ENCODE measurements at regions not wholly inside any gene's neighbourhood (a gene's known extent, or its start where the extent isn't known, plus 50 kb on each side); places are given as distances from the start of the nearest gene placed in this dataset.
A peak's percentile ranks its signal among the peaks of the same experiment; 100 is the strongest.
"Not testable (repeated sequence)": the region's sequence is repeated elsewhere in the genome, so short reads cannot be mapped to it uniquely, and the experiment has no call there.

GRCh38 chr10:87300163-87300562 lies 57.4 kb upstream of the NUTM2D start:
- 100% methylated on average over 1 of the region's 1 CpG; no CpG with 5 or more reads in 1 of the 2 donors for WGBS, 2 donors
- ATAC-seq; H3K4me3 ChIP-seq; H3K36me3 ChIP-seq (replicated peaks in 1 of 2; ENCODE audit: insufficient read depth in 1 of 2, low read depth in 2 of 2); H3K27ac ChIP-seq; intact Hi-C loops (cut with DNase I); H3K27me3 ChIP-seq; DNase-seq; H3K9me3 ChIP-seq; H3K4me1 ChIP-seq: not testable (repeated sequence)

- intact Hi-C loops (cut with DNase I); H3K4me1 ChIP-seq; H3K36me3 ChIP-seq (replicated peaks in 1 of 2; ENCODE audit: insufficient read depth in 1 of 2, low read depth in 2 of 2); H3K9me3 ChIP-seq; H3K27me3 ChIP-seq; H3K4me3 ChIP-seq; H3K27ac ChIP-seq: not testable (repeated sequence)
- WGBS, 2 donors = 1% methylated on average over 11 of the region's 16 CpGs; no CpG with 5 or more reads in 1 of the 2 donors
- TF ChIP-seq CTCF (IDR thresholded peaks at IDR 0.05) = peak in 5 of 7 experiments; percentile 9 to 36 (median 22)
- DNase-seq (peak; percentile 40 to 61 (median 54)), ATAC-seq (peak; percentile 95)
These were observed 56.0 kb upstream of the NUTM2D start for GRCh38 chr10:87301466-87302115.

GRCh38 chr10:87302132-87302531 lies 55.4 kb upstream of the NUTM2D start:
- DNase-seq; intact Hi-C loops (cut with DNase I); H3K4me1 ChIP-seq; H3K36me3 ChIP-seq (replicated peaks in 1 of 2; ENCODE audit: insufficient read depth in 1 of 2, low read depth in 2 of 2); ATAC-seq; H3K27ac ChIP-seq; H3K27me3 ChIP-seq; H3K9me3 ChIP-seq; H3K4me3 ChIP-seq: not testable (repeated sequence)
- 94 to 96% methylated on average over 1 of the region's 3 CpGs for WGBS, 2 donors

- no CpG with 5 or more reads among the region's 4 CpGs for WGBS, 2 donors
- DNase-seq; H3K9me3 ChIP-seq; H3K27me3 ChIP-seq; H3K36me3 ChIP-seq (replicated peaks in 1 of 2; ENCODE audit: insufficient read depth in 1 of 2, low read depth in 2 of 2); H3K27ac ChIP-seq; H3K4me3 ChIP-seq; intact Hi-C loops (cut with DNase I); H3K4me1 ChIP-seq: not testable (repeated sequence)
- ATAC-seq = peak; percentile 60
These were observed 53.8 kb upstream of the NUTM2D start for GRCh38 chr10:87303707-87304106.

- H3K4me1 ChIP-seq; intact Hi-C loops (cut with DNase I); H3K36me3 ChIP-seq (replicated peaks in 1 of 2; ENCODE audit: insufficient read depth in 1 of 2, low read depth in 2 of 2); ATAC-seq; H3K4me3 ChIP-seq; H3K9me3 ChIP-seq; DNase-seq; H3K27ac ChIP-seq; H3K27me3 ChIP-seq: not testable (repeated sequence)
- whole genome bisulfite sequencing, 2 donors = 67% methylated on average over 2 of the region's 4 CpGs; no CpG with 5 or more reads in 1 of the 2 donors
These were observed 50.9 kb upstream of the NUTM2D start for GRCh38 chr10:87306681-87307080.
